ENCODE measurements at regions not wholly inside any gene's neighbourhood (a gene's known extent, or its start where the extent isn't known, plus 50 kb on each side); places are given as distances from the start of the nearest gene placed in this dataset.
"Not testable (repeated sequence)": the region's sequence is repeated elsewhere in the genome, so short reads cannot be mapped to it uniquely, and the experiment has no call there.

- not testable (repeated sequence) for H2AFZ ChIP-seq (ENCODE audit: low read depth, low read length); H3K4me1 ChIP-seq (ENCODE audit: insufficient read depth, low read length); H3K27me3 ChIP-seq (ENCODE audit: insufficient read depth, low read length); H3K9me3 ChIP-seq (ENCODE audit: low read length); H3K4me3 ChIP-seq (ENCODE audit: low read length); H3K36me3 ChIP-seq (ENCODE audit: insufficient read depth, low read length)
These were observed 111.8 kb upstream of the DLG1 start for GRCh38 chr3:197410170-197410569.

- Histone ChIP-seq H3K36me3 (ENCODE audit: insufficient read depth, low read length) (no peaks in the 10 kb centered on the region), H3K4me3 (ENCODE audit: low read length) (no peak overlapping the region), H2AFZ (ENCODE audit: low read depth, low read length) (no peak overlapping the region), H3K27me3 (ENCODE audit: insufficient read depth, low read length) (no peaks in the 10 kb centered on the region), H3K4me1 (ENCODE audit: insufficient read depth, low read length) (no peaks in the 10 kb centered on the region), H3K9me3 (ENCODE audit: low read length) (peaks cover 2% of the 10 kb centered on the region)
These were observed 110.0 kb upstream of the DLG1 start for GRCh38 chr3:197408177-197408957.

DNA sequence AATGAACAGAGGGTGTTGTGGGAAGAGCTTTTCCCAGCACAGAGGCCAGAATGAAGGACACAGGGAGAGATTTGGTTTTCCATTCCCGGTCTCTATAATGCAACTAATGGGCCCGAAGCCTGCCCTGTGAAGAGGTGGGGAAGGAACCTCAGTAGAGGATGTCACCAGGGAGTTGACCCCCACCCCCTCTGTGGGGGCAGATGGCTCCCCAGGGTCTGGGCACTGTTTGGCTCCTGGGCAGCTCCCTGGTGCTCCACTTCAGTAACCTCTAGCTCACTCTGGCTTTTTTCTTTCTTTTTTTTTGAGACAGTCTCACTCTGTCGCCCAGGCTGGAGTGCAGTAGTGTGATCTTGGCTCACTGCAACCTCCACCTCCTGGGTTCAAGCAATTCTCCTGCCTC is 109.1 kb upstream of the DLG1 start:
- peaks cover 2% of the 10 kb centered on the region for H3K9me3 ChIP-seq (ENCODE audit: low read length)
- no peak overlapping the region for H2AFZ ChIP-seq (ENCODE audit: low read depth, low read length)
- H3K27me3 ChIP-seq (ENCODE audit: insufficient read depth, low read length): no peaks in the 10 kb centered on the region
- H3K36me3 ChIP-seq (ENCODE audit: insufficient read depth, low read length): no peaks in the 10 kb centered on the region
- no peak overlapping the region for H3K4me3 ChIP-seq (ENCODE audit: low read length)
- no peaks in the 10 kb centered on the region for H3K4me1 ChIP-seq (ENCODE audit: insufficient read depth, low read length)

DNA sequence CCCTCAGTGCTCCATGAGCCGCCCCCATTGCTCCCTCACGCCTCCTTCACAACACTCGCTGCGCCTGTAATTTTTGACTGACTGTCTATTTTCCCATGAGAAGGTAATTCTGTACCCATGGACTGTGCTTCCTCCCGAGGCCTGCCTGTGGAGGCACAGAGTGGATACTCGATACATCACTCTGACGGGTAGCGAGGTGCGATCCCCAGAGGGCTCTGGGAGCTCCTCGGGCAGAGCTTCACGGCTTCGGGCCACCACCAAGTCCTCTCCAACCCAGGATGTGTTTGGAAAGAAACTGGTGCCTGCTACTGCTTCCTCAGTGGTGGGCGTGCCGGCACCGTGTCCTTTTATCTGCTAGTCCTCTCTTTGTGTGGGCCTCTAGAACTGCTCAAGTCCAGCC is 108.6 kb upstream of the DLG1 start:
- Histone ChIP-seq H3K27me3 (ENCODE audit: insufficient read depth, low read length) (no peaks in the 10 kb centered on the region), H3K9me3 (ENCODE audit: low read length) (peaks cover 2% of the 10 kb centered on the region), H2AFZ (ENCODE audit: low read depth, low read length) (no peak overlapping the region), H3K36me3 (ENCODE audit: insufficient read depth, low read length) (no peaks in the 10 kb centered on the region), H3K4me1 (ENCODE audit: insufficient read depth, low read length) (no peaks in the 10 kb centered on the region), H3K4me3 (ENCODE audit: low read length) (no peak overlapping the region)

DNA sequence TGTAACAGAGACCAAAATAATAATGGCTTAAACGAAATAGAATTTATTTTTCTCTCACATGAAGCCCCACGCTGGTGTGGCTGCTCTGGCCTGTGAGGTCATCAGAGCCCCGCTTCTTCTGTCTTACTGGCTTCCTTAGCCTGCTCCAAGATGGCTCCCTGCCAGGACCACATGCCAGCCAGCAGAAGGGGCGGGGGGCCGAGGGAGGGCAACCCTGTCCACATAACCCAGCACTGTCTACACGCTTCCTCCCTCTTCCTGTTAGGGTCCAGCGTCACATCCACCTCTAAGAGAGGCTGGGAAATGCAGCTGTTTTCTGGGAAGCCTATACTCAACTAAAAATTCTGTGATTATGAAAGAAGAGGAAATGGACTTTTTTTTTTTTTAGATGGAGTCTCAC is 107.9 kb upstream of the DLG1 start:
- Histone ChIP-seq H2AFZ (ENCODE audit: low read depth, low read length) (no peak overlapping the region), H3K4me3 (ENCODE audit: low read length) (no peak overlapping the region), H3K4me1 (ENCODE audit: insufficient read depth, low read length) (no peaks in the 10 kb centered on the region), H3K36me3 (ENCODE audit: insufficient read depth, low read length) (no peaks in the 10 kb centered on the region), H3K27me3 (ENCODE audit: insufficient read depth, low read length) (no peaks in the 10 kb centered on the region), H3K9me3 (ENCODE audit: low read length) (peaks cover 2% of the 10 kb centered on the region)

DNA sequence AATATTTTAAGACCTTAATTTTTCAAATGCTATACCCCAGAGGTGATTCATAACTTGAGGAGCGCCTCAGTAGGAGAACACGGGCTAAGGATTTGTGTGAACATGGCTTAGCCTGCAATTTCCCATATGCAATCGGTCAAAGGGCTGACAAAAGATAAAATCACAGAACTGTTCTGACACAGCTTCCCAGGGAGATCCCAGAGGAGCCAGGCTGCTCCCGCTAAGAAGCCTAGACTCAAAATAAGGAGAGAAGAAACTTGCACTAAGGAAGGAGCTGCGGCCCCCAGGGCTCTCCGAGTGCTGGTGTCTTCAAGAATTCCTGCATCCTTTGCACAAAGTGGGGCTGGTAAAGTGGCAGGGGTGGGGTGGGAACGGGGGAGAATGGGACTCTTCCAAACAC is 106.3 kb upstream of the DLG1 start:
- Histone ChIP-seq H3K9me3 (ENCODE audit: low read length) (peaks cover 2% of the 10 kb centered on the region), H3K4me3 (ENCODE audit: low read length) (no peak overlapping the region), H3K27me3 (ENCODE audit: insufficient read depth, low read length) (peaks cover 2% of the 10 kb centered on the region), H3K36me3 (ENCODE audit: insufficient read depth, low read length) (no peaks in the 10 kb centered on the region), H3K4me1 (ENCODE audit: insufficient read depth, low read length) (no peaks in the 10 kb centered on the region), H2AFZ (ENCODE audit: low read depth, low read length) (no peak overlapping the region)

- H3K4me1 ChIP-seq (ENCODE audit: insufficient read depth, low read length): no peaks in the 10 kb centered on the region
- H2AFZ ChIP-seq (ENCODE audit: low read depth, low read length): no peak overlapping the region
- H3K9me3 ChIP-seq (ENCODE audit: low read length): no peaks in the 10 kb centered on the region
- H3K27me3 ChIP-seq (ENCODE audit: insufficient read depth, low read length): peaks cover 2% of the 10 kb centered on the region
- no peak overlapping the region for H3K4me3 ChIP-seq (ENCODE audit: low read length)
- no peaks in the 10 kb centered on the region for H3K36me3 ChIP-seq (ENCODE audit: insufficient read depth, low read length)
These were observed 105.6 kb upstream of the DLG1 start for GRCh38 chr3:197404030-197404429.

DNA sequence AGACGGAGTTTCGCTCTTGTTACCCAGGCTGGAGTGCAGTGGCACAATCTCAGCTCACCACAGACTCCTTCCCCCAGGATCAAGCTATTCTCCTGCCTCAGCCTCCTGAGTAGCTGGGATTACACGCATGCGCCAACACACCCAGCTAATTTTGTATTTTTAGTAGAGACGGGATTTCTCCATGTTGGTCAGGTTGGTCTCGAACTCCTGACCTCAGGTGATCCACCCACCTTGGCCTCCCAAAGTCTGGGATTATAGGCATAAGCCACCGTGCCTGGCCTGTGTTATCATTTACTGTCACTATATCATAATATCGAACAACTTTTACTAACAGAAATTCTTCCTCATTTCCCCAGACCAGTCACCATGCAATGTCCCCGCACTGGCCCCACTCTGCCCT is 104.0 kb upstream of the DLG1 start:
- H3K36me3 ChIP-seq (ENCODE audit: insufficient read depth, low read length); H2AFZ ChIP-seq (ENCODE audit: low read depth, low read length); H3K4me1 ChIP-seq (ENCODE audit: insufficient read depth, low read length); H3K27me3 ChIP-seq (ENCODE audit: insufficient read depth, low read length); H3K9me3 ChIP-seq (ENCODE audit: low read length); H3K4me3 ChIP-seq (ENCODE audit: low read length): not testable (repeated sequence)

DNA sequence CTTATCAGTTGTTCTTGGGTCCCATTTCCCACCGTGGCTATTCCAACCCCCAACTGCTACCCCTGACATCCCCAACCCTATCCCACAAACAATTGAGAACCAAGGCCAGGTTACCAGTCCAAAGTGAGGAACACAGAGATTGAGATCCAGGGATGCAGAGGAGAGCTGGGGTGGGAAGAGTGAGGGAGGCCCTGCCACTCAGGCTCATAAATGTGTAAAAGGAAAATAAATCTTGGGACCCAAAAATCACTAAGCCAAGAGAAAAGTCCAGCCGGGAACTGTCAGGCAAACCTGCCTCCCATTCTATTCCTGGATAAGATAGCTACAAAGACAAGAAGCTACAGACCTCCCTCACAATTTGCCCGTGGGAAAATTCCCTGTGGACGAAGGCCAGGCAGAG is 101.1 kb upstream of the DLG1 start:
- Histone ChIP-seq H3K4me1 (ENCODE audit: insufficient read depth, low read length) (no peaks in the 10 kb centered on the region), H3K9me3 (ENCODE audit: low read length) (no peaks in the 10 kb centered on the region), H3K27me3 (ENCODE audit: insufficient read depth, low read length) (peaks cover 2% of the 10 kb centered on the region), H3K4me3 (ENCODE audit: low read length) (no peak overlapping the region), H3K36me3 (ENCODE audit: insufficient read depth, low read length) (no peaks in the 10 kb centered on the region), H2AFZ (ENCODE audit: low read depth, low read length) (no peak overlapping the region)

DNA sequence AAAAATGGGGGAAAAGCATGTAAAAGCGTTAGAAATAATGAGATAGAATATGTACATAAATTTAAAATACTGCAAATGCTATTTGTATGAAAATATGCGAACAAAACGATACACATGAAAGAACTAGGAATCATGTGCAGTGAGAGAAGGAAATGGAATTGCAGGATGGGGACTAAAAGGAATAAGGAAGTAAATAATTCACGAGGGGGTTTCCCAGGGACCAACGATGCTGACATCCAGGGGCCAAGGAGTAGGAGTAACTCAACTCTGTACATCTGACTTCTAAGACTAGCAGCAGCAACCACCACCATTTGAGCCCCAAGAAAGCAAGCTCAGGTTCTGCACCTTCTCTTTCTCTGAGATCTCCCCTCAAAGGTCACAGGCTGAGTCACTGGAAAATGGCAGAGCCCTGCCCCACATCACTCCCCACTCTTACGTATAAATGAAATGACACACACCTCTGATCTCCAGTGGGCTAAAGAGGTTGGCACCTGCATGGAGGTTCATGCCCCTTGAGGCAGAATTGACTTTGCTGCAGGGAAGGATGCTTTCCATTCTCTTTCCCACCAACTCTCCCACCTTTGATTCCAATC is 100.0 kb upstream of the DLG1 start:
- Histone ChIP-seq H3K9me3 (ENCODE audit: low read length) (no peaks in the 10 kb centered on the region), H2AFZ (ENCODE audit: low read depth, low read length) (no peak overlapping the region), H3K36me3 (ENCODE audit: insufficient read depth, low read length) (no peaks in the 10 kb centered on the region), H3K4me3 (ENCODE audit: low read length) (no peak overlapping the region), H3K4me1 (ENCODE audit: insufficient read depth, low read length) (no peaks in the 10 kb centered on the region), H3K27me3 (ENCODE audit: insufficient read depth, low read length) (peaks cover 2% of the 10 kb centered on the region)

DNA sequence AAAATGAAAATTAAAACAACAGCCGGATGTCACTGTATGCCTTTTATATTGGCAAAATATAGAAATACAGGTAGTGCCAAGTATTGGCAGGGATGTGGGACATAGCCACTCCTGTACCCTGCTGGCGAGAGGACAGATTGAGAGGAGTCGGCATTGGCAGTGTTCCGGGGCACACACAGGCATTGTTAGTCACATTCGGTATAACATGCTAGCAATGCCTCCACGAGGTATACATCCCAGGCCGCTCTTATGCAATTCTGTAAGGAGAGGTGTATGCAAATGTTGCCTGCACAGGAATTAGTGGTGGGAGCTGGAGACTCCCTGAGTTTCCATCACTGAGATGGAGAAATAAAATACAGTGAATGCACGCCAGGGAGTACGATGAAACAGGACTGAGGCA is 99.4 kb upstream of the DLG1 start:
- no peaks in the 10 kb centered on the region for H3K36me3 ChIP-seq (ENCODE audit: insufficient read depth, low read length)
- no peaks in the 10 kb centered on the region for H3K9me3 ChIP-seq (ENCODE audit: low read length)
- no peak overlapping the region for H3K4me3 ChIP-seq (ENCODE audit: low read length)
- peaks cover 4% of the 10 kb centered on the region for H3K27me3 ChIP-seq (ENCODE audit: insufficient read depth, low read length)
- H2AFZ ChIP-seq (ENCODE audit: low read depth, low read length): no peak overlapping the region
- no peaks in the 10 kb centered on the region for H3K4me1 ChIP-seq (ENCODE audit: insufficient read depth, low read length)

GRCh38 chr3:197394464-197395321 is 96.3 kb upstream of the DLG1 start:
- peaks cover 2% of the 10 kb centered on the region for H3K9me3 ChIP-seq (ENCODE audit: low read length)
- H3K36me3 ChIP-seq (ENCODE audit: insufficient read depth, low read length): no peaks in the 10 kb centered on the region
- H2AFZ ChIP-seq (ENCODE audit: low read depth, low read length): no peak overlapping the region
- no peaks in the 10 kb centered on the region for H3K4me1 ChIP-seq (ENCODE audit: insufficient read depth, low read length)
- peaks cover 6% of the 10 kb centered on the region for H3K27me3 ChIP-seq (ENCODE audit: insufficient read depth, low read length)
- no peak overlapping the region for H3K4me3 ChIP-seq (ENCODE audit: low read length)

- not testable (repeated sequence) for H2AFZ ChIP-seq (ENCODE audit: low read depth, low read length); H3K4me1 ChIP-seq (ENCODE audit: insufficient read depth, low read length); H3K27me3 ChIP-seq (ENCODE audit: insufficient read depth, low read length); H3K36me3 ChIP-seq (ENCODE audit: insufficient read depth, low read length); H3K4me3 ChIP-seq (ENCODE audit: low read length); H3K9me3 ChIP-seq (ENCODE audit: low read length)
These were observed 95.7 kb upstream of the DLG1 start for GRCh38 chr3:197394126-197394463.
